ENCODE measurements at regions not wholly inside any gene's neighbourhood (a gene's known extent, or its start where the extent isn't known, plus 50 kb on each side); places are given as distances from the start of the nearest gene placed in this dataset.

DNA sequence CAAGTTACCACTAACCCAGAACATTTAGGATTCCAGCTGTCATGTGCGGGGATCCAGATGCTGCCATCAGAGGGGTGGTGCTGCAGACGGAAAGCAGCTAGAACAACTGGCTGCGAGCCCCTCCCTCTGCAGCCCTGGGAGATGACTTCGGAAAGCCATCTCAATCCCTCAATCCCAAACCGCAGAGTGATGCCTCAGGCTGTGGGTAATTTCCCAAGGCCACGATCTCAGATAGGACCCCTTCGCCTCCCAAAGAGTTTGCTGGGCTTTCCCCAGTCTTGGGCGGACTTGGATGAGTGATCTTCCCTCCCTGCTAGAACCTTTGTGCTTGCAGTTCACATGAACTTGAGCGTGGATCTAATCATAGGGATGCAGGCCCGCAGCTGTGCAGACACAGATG lies 71.3 kb upstream of the EN2 start:
- CTCF ChIA-PET (ENCODE audit: partially characterized antibody), result interaction anchor here (0.7 to 3.6 kb wide), 8 partner anchors 9 to 197 kb away, joined by 3 to 18 read pairs (median 6); no protein-coding TSS in a partner anchor
- Histone ChIP-seq H3K18ac (ENCODE audit: extremely low read depth, low read length) (no peak overlapping the region), H2BK120ac (replicated peaks; ENCODE audit: low read depth, low read length) (no peak overlapping the region), H2BK12ac (ENCODE audit: low read depth, low read length) (no peak overlapping the region), H3K27me3 (replicated peaks in 1 of 4; ENCODE audit: control insufficient read depth in 3 of 4, extremely low read depth in 1 of 4, insufficient read depth in 3 of 4, low read length in 3 of 4) (peaks cover 32 to 45% (median 40%) of the 10 kb centered on the region in 4 experiments), H4K5ac (ENCODE audit: insufficient read length, low read depth, low read length) (no peak overlapping the region), H3K14ac (ENCODE audit: insufficient read length) (no peak overlapping the region), H3K9ac (replicated peaks in 1 of 4; ENCODE audit: extremely low read depth in 1 of 4, low read depth in 3 of 4, low read length in 3 of 4) (no peak overlapping the region), H2BK15ac (ENCODE audit: low read length) (no peak overlapping the region), H3K23ac (ENCODE audit: insufficient read length) (no peak overlapping the region), H3K4ac (replicated peaks; ENCODE audit: insufficient read length, low read depth, low read length) (no peak overlapping the region), H4K91ac (replicated peaks; ENCODE audit: insufficient read length, low read length) (no peak overlapping the region), H3K27ac (ENCODE audit: low read depth, low read length) (no peak overlapping the region), H3K9me3 (ENCODE audit: insufficient read depth in 2 of 2, low read depth in 1 of 2, low read length in 1 of 2) (no peaks in the 10 kb centered on the region), H4K20me1 (replicated peaks in 1 of 2; ENCODE audit: control insufficient read depth in 1 of 2, insufficient read depth in 2 of 2, low read length in 2 of 2) (peaks cover 6 to 7% of the 10 kb centered on the region in 2 experiments), H2BK5ac (ENCODE audit: low read depth, low read length) (no peak overlapping the region), H3K56ac (replicated peaks; ENCODE audit: insufficient read length, low read depth, low read length) (no peak overlapping the region), H3K36me3 (ENCODE audit: control insufficient read depth in 2 of 4, insufficient read depth in 4 of 4, low read length in 3 of 4) (no peaks in the 10 kb centered on the region; a peak in 1 of 8 replicates), H3K79me2 (ENCODE audit: control insufficient read depth in 1 of 2, insufficient read depth in 2 of 2, low read length in 2 of 2) (no peaks in the 10 kb centered on the region), H3K4me3 (ENCODE audit: extremely low read depth in 1 of 4, insufficient read depth in 2 of 4, low read depth in 3 of 4, low read length in 4 of 4) (no peak overlapping the region), H2AK5ac (ENCODE audit: low read depth, low read length) (no peak overlapping the region), H3K23me2 (ENCODE audit: low read depth, low read length) (peaks cover 3% of the 10 kb centered on the region), H4K8ac (ENCODE audit: extremely low read depth, insufficient read depth, low read length) (no peak overlapping the region), H3K79me1 (ENCODE audit: low read depth, low read length) (no peaks in the 10 kb centered on the region), H3K4me2 (ENCODE audit: insufficient read depth in 1 of 2, low read depth in 2 of 2, low read length in 2 of 2) (no peak overlapping the region), H2AFZ (ENCODE audit: low read length) (no peak overlapping the region), H2BK20ac (ENCODE audit: low read length) (no peak overlapping the region), H3K4me1 (replicated peaks in 1 of 4; ENCODE audit: control insufficient read depth in 3 of 4, insufficient read depth in 4 of 4, low read length in 3 of 4) (peaks cover 0 to 12% (median 5%) of the 10 kb centered on the region in 4 experiments; a peak in 5 of 7 replicates)
- no peak for DNase-seq (ENCODE audit: low read depth in 1 of 2, low spot score in 2 of 2)
- POLR2A ChIA-PET (ENCODE audit: partially characterized antibody), result no interaction called here
- TF ChIP-seq FOSL1 (IDR thresholded peaks at IDR 0.05; ENCODE audit: insufficient read depth, low read depth, low read length) (no peak), SIX5 (IDR thresholded peaks at IDR 0.05; ENCODE audit: low read depth, low read length) (no peak), TEAD4 (IDR thresholded peaks at IDR 0.05; ENCODE audit: low read depth, low read length) (no peak), HDAC2 (IDR thresholded peaks at IDR 0.05; ENCODE audit: borderline replicate concordance in 1 of 2, low read depth in 2 of 2, low read length in 2 of 2) (no peak), SAP30 (IDR thresholded peaks at IDR 0.05; ENCODE audit: insufficient read depth, insufficient replicate concordance, low read length) (no peak), MAFK (IDR thresholded peaks at IDR 0.05; ENCODE audit: low read depth, low read length) (no peak), SRF (IDR thresholded peaks at IDR 0.05; ENCODE audit: low read depth, low read length) (no peak), GABPA (IDR thresholded peaks at IDR 0.05; ENCODE audit: borderline replicate concordance, insufficient read depth, low read length) (no peak), POLR2AphosphoS5 (IDR thresholded peaks at IDR 0.05; ENCODE audit: low read depth, low read length) (no peak), CREB1 (IDR thresholded peaks at IDR 0.05) (no peak)
- WGBS, 2 experiments (ENCODE audit: extremely low coverage in 1 of 2, insufficient coverage in 1 of 2, insufficient read length in 1 of 2, insufficient replicate concordance in 2 of 2, low coverage in 1 of 2, low lambda C conversion rate in 2 of 2, missing lambda C conversion rate in 1 of 2), result 88% methylated on average over 10 of the region's 10 CpGs; no CpG with 5 or more reads in 1 of the 2 experiments
- FAIRE-seq, result no peak
